Stimulated activated CD8-positive, alpha-beta memory T cell treated with anti-CD3 and anti-CD28 coated beads, Interleukin-4, amount 100 ng/mL, for 48 hours (primary cell): ENCODE measurements at regions not wholly inside any gene's neighbourhood (a gene's known extent, or its start where the extent isn't known, plus 50 kb on each side); places are given as distances from the start of the nearest gene placed in this dataset.

Source experiments
- DNase-seq: peaks from one replicate; pipeline ENCODE4 v3.0.0-alpha.2; 2020

DNA sequence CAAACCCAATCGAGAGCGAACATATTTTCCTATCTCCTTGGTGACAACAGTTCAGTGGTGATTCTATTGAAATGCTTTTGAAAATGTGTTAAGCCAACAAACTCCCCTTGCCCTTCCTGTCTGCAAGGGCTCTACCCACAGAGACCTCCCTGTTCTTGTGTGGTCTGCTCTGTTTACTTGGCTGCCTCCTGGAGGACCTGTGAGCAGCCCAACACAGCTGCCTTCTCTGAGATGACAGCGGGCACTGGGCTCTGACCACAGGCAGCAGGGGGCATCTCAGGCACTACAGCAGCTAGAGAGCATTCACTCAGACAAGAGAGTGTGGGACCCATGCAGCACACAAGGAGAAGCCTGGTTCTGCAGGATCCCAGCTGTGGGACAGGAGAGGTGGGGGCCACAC lies 416.4 kb downstream of the TCERG1L start:
- DNase-seq: no peak

GRCh38 chr10:130897815-130898214 lies 413.7 kb downstream of the TCERG1L start:
- DNase-seq: no peak

GRCh38 chr10:130898381-130898780 lies 413.1 kb downstream of the TCERG1L start:
- no peak for DNase-seq

- no peak for DNase-seq
Measured at GRCh38 chr10:130899856-130900255, 411.7 kb downstream of the TCERG1L start.

DNA sequence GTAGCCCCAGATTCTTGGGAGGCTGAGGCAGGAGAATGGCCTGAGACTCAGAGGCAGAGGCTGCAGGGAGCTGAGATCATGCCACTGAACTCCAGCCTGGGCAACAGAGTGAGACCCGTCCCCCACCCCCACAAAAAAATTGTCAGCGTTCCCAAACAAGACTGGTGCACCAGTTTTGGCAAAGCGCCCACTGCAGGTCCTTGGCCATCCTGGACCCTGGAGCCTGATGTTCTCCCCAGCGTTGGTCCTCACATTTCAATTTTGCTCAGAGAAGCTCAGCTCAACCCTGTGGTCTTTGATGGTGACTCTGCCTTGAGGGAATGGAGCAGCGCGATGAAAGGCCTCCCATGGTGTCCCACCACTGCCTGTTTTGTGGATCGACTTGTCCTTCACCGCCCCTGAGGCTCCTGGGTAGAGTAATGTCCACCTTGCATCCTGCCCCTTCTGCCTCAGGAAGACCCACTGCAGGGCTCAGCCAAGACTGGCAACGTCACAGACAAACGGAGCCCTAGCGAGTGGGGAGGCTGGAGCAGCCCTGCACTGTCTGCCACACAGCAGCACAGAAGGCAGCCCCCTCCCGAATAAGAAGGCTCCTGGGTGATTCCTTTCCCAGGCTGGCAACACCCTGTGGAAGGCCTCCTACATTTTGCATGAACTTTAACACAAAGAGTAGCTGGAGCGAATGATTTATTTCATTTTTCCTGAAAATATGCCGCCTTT lies 410.9 kb downstream of the TCERG1L start:
- DNase-seq: no peak

GRCh38 chr10:130901311-130902165 lies 410.0 kb downstream of the TCERG1L start:
- no peak for DNase-seq

DNA sequence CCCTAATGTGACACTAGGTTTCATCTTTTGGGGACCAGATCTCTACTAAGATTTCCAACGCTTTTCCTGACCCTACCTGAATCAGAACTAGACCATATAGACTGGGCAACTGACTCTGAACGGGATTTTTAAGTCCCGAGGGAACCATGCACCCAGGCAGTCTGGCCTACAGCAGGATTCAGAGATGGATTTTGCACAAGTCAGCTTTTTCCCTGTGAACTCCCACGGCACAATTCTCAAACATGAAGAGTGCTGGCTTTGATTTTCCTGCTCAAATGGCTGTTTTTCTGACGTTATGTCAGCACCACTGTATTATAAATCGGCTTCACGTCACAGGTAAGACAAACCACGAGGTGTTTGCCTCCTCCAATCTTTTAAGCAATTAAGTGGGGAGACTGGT lies 409.1 kb downstream of the TCERG1L start:
- no peak for DNase-seq

GRCh38 chr10:130902929-130903328 lies 408.6 kb downstream of the TCERG1L start:
- no peak for DNase-seq

- DNase-seq: no peak
Measured at GRCh38 chr10:130904676-130905075, 406.8 kb downstream of the TCERG1L start.

GRCh38 chr10:130905386-130905785 lies 406.1 kb downstream of the TCERG1L start:
- DNase-seq: no peak

DNA sequence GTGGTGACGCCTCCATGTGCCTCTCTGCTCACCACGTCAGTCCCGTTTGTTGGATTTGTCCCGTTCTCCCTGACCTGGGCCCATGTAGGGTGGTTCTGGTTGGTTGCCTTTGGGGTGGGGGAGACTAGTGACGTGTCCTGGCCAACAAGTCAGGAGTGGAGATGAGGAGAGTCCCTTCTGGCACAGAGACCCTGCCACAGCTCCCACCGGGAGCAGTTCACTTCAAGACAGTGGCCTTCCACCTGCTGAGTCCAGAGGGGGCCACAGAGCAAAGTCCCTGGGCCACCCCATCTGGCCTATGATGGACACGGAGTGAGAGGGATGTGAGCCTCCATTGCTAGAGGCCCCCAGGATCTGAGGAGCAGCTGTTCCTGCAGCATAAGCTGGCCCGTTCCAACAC lies 405.6 kb downstream of the TCERG1L start:
- DNase-seq: no peak

DNA sequence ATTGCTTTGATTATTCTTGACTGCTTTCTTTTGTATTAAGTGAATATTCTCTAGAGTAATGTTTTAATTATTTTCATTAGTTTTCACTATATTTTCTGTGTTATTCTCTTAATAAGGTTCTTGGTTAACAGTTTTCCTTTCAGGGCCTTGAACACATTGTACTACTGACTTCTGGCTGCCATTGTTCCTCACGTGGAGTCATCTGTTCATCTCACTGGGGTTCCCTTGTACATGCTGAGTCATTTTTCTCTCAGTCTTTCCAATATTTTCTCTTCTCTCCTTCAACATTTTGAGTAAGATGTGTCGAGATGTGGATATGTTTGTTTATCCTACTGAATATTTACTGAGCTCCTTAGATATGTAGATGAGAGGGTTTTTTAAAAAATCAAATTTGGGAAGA lies 400.7 kb downstream of the TCERG1L start:
- no peak for DNase-seq

DNA sequence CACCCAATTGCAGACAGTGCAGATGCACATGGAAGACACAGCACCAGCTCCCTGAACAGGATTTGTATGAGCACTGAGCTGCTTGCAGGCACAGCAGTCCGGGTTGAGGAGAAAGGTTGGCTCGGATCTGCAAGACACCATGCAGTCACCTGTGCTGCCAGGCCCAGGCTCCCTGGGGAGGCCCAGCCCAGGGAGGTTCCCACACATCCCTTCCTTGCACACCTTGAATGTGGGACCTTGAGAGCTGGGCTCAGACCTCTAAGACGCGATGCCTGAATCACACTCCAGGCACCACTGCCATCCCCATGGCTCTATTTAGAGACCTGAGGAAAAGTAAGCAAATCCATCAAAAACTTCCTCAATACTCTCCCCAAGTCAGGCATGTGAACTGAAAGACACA lies 397.7 kb downstream of the TCERG1L start:
- DNase-seq: no peak

DNA sequence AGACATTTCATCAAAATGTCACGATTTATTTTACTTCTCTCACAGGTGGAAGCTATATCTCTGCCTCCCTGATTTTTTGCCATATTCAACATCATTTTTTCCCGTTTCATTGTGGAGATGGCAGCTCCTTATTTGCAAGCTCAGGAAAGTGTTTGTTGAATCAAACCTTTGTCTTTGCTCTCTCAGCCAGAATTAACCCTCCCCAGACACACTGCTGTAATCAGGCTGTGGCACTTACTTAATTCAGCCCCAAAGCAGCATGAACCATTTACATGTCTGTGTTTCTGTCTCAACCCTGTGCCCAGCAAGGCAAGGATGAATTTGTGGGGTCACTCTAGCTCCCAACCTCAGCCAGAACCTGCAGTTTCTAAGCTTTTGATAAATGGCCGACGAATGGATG lies 397.2 kb downstream of the TCERG1L start:
- no peak for DNase-seq

DNA sequence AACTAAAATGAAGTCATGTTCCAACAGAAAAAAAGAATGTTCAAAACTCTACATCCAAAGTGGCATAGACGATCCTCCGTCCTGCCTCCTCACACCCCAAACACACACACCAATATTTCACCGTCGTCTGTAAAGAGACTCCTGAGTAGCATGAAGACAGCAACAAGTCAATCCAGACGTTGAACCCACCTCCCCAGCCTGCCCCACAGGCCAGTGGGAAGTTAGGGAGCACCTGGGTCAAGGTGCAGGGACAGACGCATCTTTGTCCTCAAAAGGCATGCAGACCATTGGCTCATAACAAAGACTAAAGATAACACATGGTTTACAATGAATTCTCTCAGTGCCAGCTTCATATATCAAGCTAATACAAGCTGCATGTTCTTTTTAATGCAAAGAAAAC lies 396.5 kb downstream of the TCERG1L start:
- DNase-seq: no peak

DNA sequence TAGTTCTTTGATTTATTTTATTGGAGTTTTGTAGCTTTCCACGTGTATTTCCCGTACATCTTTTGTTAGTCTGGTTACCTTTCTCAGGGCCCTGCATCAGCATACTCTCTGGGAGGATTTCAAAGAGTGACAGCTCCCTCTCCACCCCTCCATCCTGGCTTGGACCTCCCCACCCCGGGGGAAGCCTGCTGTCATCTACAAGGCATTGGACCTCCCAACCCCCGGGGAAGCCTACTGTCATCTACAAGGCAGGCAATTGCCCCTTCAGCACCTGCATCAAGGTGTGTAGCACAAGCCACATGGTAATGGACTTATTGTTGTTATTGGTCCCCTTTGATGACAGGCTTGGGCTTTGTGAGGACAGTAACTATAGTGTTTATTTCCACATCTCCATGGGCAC lies 390.1 kb downstream of the TCERG1L start:
- no peak for DNase-seq

- DNase-seq: no peak
Measured at GRCh38 chr10:130921911-130922440, 389.5 kb downstream of the TCERG1L start.

- DNase-seq: no peak
Measured at GRCh38 chr10:130923596-130923995, 387.9 kb downstream of the TCERG1L start.

DNA sequence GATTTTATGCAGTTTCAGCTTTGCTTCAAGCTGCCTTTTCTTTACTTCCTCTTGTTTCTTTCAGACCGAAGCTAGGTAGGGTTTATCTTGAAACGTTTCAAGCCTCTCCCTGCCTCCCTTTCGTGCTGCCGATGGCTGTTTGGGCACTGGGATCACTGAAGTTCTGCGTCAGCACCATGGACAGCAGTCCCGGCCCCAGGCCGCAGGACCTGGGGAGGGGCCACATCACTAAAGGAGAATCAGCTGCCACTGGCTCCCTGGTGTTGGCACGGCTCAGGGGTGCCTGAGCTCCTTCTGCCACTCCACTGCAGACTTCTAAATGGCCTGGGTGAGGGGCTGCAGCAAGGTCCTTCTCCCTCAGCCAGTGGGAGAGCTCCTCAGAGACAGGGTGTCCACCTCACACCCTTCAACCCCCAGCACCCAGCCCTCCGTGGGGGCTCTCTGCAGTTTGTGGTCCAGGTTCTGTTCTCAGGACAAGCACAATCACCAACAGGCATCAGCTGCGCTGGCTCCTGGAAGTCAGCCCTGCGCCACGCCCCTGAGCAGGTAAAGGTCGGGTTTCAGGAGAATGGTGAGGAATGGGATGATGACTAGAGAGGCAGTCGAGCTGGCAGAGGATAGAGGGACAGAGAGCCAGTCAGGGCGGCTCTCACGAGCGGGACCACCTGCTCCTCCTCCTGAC lies 387.2 kb downstream of the TCERG1L start:
- peak; percentile 25 for DNase-seq

DNA sequence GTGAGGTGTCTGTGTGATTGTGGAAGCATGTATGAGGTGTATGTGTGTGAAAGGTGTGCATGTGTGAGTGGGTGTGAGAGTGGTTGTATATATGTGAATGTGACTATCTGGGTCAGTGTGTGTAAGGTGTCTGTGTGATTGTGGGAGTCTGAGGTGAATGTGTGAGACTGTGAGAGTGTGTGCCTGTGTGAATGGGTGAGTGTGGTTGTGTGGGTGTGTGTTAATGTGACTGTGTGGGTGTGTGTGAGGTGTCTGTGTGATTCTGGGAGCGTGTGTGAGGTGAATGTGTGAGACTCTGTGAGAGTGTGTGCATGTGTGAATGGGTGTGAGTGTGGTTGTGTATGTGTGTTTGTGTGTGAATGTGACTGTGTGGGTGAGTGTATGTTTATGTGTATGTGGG lies 385.1 kb downstream of the TCERG1L start:
- no peak for DNase-seq

- DNase-seq: no peak
Measured at GRCh38 chr10:130927157-130927556, 384.4 kb downstream of the TCERG1L start.

- DNase-seq: peak; percentile 15
Measured at GRCh38 chr10:130928306-130928705, 383.2 kb downstream of the TCERG1L start.
